NCI-H524 (cell line): ENCODE measurements at regions not wholly inside any gene's neighbourhood (a gene's known extent, or its start where the extent isn't known, plus 50 kb on each side); places are given as distances from the start of the nearest gene placed in this dataset.

Experiments
- DNase-seq, 2 experiments: peaks; one replicate each; lab custom pipeline; 2025; lab: John Stamatoyannopoulos, UW

- no peak for DNase-seq
Observed at GRCh38 chr1:10848109-10848684, 51.8 kb upstream of the CASZ1 start.

GRCh38 chr1:10850026-10850425, 53.6 kb upstream of the CASZ1 start:
- no peak for DNase-seq

DNA sequence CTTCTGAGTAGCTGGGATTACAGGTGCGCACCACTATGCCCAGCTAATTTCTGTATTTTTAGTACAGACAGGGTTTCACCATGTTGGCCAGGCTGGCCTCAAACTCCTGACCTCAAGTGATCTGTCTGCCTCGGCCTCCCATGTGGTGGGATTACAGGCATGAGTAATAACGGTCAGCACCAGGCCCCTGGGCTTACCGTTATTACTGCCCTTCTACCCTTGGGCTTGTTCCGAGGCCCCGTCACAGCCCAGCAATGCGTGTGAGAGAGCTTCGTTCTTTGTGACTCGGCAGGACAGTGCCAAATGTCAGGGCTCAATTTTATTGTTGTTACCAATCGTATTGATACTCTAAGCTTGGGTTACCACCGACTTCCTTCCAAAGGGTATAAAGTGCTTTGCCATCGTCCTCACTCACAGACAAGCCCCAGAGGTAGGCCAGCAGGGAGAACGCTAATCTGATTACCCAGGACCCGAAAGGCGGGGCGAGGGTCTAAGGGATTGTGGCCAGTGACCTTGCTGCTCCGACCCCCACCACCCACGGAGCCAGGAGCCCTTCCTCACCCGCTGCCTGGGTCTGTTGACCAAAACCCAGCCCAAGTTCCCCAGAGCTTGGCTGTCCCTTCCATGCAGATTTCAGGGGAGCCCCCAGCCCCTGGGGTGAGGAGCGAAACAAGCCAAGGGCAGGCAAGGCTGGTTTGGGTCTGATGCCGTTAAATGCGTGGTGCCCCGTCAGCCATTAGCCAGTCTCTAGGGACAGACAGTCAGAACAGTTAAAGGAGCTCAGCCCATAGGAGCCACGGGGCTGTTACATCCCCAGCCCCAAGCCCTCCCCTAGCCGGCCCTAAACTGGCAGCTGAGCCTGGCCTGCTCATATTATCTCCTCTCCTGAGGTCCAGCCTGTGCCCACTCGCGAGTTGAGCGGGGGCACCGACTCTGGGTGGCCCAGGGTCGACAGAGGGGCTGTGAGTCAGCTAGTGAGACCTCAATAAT, 54.9 kb upstream of the CASZ1 start:
- DNase-seq, result no peak

- DNase-seq, result no peak
Observed at GRCh38 chr1:10852018-10852417, 55.6 kb upstream of the CASZ1 start.

GRCh38 chr1:10852486-10852885, 56.0 kb upstream of the CASZ1 start:
- no peak for DNase-seq

DNA sequence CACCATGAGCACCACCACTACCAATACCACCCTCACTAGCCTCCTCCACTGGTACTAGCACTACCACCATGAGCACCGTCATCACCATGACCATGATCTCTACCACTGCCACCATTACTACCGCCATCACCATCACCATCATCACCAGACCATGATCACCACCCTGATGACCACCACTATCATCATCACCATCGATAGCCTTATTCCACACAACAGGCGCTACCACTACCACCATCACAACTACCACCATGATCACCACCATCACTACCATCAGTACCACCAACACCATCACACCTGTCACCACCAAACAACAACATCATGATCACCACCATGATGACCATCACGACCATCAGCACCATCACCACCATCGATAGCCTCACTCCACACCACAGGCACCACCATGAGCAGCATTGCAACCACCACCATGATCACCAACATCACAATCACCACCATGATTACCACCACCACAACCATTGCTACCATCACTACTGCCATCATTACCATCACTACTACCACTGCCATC, 56.6 kb upstream of the CASZ1 start:
- no peak for DNase-seq

DNA sequence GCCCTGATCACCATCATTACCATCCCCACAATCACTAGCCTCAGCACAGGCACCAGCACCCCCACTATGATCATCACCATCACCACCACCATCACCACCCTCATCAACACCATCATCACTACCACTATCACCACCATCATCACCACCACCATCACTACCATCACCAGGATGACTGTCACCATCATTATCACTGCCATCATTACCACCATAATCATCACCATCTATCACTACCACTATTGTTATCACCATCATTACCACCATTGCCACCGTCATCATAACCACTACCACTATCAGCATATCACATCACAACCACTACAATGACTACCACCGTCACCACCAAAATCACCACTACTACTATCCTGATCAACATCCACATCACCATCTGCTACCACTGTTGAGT, 57.3 kb upstream of the CASZ1 start:
- DNase-seq, result no peak

GRCh38 chr1:10854856-10855459, 58.5 kb upstream of the CASZ1 start:
- DNase-seq, result no peak

DNA sequence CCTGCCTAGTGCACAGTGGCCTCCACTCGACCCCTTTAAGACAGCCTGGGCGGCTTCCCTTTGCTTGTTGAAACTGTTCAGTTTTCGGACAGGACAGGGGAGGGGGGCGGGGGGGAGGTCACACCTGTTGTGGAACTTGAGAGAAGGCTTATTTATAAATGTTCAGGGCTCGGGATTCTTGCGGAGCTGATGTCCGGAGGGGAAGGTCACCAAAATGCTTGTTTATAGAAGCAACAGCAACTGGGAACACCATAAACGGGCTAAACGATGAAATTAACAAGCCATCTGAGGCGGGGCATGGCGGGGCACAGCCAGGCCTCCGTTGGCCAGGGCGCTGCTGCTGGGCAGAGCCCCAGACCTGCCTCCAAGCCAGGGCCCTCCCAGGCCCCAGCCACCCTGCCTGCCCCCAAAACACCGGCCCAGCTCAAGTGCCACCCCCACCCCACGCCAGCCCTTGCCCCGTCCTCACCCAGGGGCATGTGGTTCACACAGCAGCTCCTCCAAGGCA, 59.8 kb upstream of the CASZ1 start:
- no peak for DNase-seq

DNA sequence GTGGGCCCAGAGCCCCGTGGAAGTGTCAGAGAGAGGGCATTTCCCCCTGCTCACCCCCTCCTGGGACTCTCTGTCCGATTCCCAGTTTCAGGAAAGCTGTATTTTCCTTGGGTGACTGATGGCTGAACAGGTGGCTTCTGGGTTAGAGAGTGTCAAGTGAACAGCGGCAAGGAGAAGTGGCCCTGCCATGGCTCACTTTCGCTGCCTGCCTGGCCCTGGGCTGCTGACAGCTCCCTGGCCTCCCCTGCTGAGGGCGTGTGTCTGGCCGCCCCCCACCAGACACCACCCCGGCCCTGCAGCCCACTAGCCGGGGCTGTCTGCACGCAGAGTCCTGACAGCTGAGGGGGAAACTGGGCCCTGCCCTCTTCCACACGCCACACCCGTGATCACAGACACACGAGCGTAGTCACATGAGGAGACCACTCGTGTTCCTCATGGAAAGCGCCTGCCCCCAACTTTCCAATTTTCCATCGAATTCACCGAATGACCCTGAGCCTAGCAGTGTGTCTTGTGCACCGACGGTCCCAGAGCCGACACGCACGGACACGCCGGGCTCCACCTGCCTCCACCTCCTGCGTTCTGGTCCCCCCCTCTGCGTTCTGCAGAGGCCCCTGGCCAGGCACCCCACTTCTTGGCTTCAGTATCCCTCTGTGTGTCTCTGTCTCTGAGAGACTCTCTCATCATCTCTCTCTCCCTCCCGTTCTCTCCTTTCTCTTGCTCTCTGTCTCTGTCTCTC, 60.6 kb upstream of the CASZ1 start:
- peak in 1 of 2 experiments; percentile 62 for DNase-seq

GRCh38 chr1:10857687-10858086, 61.2 kb upstream of the CASZ1 start:
- no peak for DNase-seq

- DNase-seq, result no peak
Observed at GRCh38 chr1:10860218-10860617, 63.8 kb upstream of the CASZ1 start.

DNA sequence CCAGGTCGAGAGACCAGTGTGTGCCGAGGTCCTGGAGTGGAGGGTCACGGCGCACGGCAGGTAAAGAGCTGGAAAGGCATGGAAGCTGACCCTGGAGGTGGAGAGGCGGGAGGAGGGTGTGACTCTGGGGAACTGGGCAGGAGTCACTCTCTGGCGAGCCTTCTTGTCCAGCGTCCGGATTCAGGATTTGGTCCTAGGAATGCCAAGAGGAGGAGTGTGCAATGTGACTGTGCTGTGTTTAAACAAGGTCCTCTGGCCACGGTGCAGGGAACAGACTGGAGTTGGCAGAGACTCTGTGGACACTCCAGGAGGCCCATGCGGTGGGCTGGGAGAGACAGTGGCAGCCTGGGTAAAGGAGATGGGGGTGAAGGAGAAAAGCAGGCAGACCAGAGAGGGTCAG, 64.2 kb upstream of the CASZ1 start:
- no peak for DNase-seq

- no peak for DNase-seq
Observed at GRCh38 chr1:10861822-10862221, 65.4 kb upstream of the CASZ1 start.

- DNase-seq, result no peak
Observed at GRCh38 chr1:10862743-10863335, 66.4 kb upstream of the CASZ1 start.

GRCh38 chr1:10863886-10864285, 67.4 kb upstream of the CASZ1 start:
- no peak for DNase-seq

DNA sequence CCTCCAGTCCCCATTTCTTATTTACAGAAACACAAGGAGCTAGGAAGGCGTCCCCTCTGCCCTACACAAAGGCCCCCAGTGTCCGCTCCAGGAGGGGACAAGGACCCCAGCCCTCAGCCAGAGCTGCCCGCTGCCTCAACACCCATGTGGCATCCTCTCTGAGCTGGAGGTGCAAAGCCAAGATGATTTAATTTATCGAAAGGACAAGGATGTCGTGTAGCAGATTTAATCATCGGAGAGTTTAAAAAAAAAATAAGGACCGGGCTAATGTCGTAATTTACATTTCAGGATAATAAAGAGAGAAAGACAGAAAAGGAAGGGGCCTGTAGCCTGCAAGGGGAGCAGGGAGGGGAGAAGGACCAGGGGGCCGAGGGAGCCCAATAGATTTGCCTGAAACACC, 68.3 kb upstream of the CASZ1 start:
- no peak for DNase-seq

GRCh38 chr1:10865518-10866320, 69.3 kb upstream of the CASZ1 start:
- DNase-seq, result peak in 1 of 2 experiments; percentile 54

- DNase-seq, result peak in 1 of 2 experiments; percentile 66
Observed at GRCh38 chr1:10866321-10867093, 70.1 kb upstream of the CASZ1 start.
